ENCODE measurements at regions not wholly inside any gene's neighbourhood (a gene's known extent, or its start where the extent isn't known, plus 50 kb on each side); places are given as distances from the start of the nearest gene placed in this dataset.
"Not testable (repeated sequence)": the region's sequence is repeated elsewhere in the genome, so short reads cannot be mapped to it uniquely, and the experiment has no call there.

GRCh38 chr15:31656915-31657314 is 330.3 kb downstream of the KLF13 start:
- TF ChIP-seq POLR2A, CTCF (IDR thresholded peaks at IDR 0.05): not testable (repeated sequence)
